ENCODE measurements at regions not wholly inside any gene's neighbourhood (a gene's known extent, or its start where the extent isn't known, plus 50 kb on each side); places are given as distances from the start of the nearest gene placed in this dataset.

DNA sequence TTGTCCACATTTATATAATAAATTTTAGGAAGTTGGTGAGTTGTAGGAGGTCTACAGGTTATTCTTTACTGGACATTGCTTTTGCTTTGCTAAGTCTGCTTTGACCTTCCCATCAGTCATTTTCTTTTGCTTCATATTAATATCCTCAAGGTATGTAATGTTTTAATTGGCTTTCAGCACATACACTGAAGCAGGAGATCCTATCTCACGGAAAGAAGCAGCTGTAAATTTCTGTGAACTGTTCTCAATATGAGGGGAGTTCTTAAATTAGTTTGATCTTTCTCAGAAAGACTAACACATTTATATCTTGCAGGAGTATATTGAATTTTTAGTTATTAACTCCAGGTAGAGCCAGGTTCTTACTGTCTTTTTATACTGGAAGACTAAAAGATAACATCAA lies 856.5 kb downstream of the GATA3 start:
- H3K27ac ChIP-seq (ENCODE audit: low read depth, low read length), result no peak overlapping the region
- H3K27me3 ChIP-seq (ENCODE audit: control insufficient read depth, insufficient read depth, low read length), result no peaks in the 10 kb centered on the region
- POLR2A ChIA-PET, result no interaction called here
- CTCF ChIA-PET, result no interaction called here
- TF ChIP-seq, protein P1, sequence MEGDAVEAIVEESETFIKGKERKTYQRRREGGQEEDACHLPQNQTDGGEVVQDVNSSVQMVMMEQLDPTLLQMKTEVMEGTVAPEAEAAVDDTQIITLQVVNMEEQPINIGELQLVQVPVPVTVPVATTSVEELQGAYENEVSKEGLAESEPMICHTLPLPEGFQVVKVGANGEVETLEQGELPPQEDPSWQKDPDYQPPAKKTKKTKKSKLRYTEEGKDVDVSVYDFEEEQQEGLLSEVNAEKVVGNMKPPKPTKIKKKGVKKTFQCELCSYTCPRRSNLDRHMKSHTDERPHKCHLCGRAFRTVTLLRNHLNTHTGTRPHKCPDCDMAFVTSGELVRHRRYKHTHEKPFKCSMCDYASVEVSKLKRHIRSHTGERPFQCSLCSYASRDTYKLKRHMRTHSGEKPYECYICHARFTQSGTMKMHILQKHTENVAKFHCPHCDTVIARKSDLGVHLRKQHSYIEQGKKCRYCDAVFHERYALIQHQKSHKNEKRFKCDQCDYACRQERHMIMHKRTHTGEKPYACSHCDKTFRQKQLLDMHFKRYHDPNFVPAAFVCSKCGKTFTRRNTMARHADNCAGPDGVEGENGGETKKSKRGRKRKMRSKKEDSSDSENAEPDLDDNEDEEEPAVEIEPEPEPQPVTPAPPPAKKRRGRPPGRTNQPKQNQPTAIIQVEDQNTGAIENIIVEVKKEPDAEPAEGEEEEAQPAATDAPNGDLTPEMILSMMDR (IDR thresholded peaks at IDR 0.05; ENCODE audit: low read depth, low read length), result no peak
- H3K4me3 ChIP-seq (ENCODE audit: low read depth, low read length), result no peak overlapping the region
- DNase-seq (ENCODE audit: low read depth, low spot score), result no peak
- H3K9me3 ChIP-seq (ENCODE audit: control insufficient read depth, insufficient read depth, low read length), result peaks cover 2% of the 10 kb centered on the region; the same call in 1 of the 2 replicates

DNA sequence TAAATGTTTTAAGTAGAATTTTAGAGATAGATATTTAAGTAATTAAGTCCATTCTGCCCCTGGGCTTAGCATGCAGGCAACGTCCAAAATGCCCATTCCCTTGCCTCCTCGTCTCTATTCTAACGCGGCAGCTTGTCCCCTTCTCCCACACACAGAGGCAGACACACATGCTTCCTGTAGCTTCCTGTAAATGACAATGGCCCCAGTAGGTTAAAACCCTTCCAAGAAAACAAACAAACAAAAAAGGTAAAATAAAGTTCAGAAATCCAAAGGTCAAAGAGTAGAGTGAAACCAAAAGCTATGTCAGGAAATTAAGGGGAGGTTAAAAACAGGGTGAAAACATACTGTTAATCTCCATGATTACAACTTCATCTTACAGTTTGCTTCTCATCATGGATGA lies 857.6 kb downstream of the GATA3 start:
- POLR2A ChIA-PET, result no interaction called here

DNA sequence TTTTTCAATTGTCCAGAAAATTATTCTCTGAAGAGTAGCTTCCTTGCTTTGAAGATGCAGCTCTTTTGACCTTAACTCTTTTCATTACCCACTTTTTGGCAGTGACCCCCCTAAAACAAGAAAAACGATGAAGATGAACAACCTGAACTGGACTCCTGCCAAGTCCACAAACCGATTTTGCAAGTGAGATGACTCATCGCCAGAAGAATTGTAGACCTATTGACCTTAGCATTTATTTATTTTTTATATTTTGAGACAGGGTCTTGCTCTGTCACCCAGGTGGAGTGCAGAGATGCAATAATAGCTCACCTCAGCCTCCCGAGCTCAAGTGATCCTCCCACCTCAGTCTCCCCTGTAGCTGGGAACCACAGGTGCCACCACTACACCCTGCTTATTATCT lies 859.2 kb downstream of the GATA3 start:
- POLR2A ChIA-PET, result no interaction called here
- Histone ChIP-seq H3K9me3 (ENCODE audit: control insufficient read depth, insufficient read depth, low read length) (peaks cover 5% of the 10 kb centered on the region; the same call in 1 of the 2 replicates), H3K27ac (ENCODE audit: low read depth, low read length) (no peak overlapping the region), H3K4me3 (ENCODE audit: low read depth, low read length) (no peak overlapping the region), H3K27me3 (ENCODE audit: control insufficient read depth, insufficient read depth, low read length) (no peaks in the 10 kb centered on the region)
- TF ChIP-seq, protein P1 (IDR thresholded peaks at IDR 0.05; ENCODE audit: low read depth, low read length), result no peak
- DNase-seq (ENCODE audit: low read depth, low spot score), result no peak
- CTCF ChIA-PET, result no interaction called here

More for the DNA sequence above, 857.6 kb downstream of the GATA3 start:
- Histone ChIP-seq H3K27ac (ENCODE audit: low read depth, low read length) (no peak overlapping the region), H3K4me3 (ENCODE audit: low read depth, low read length) (no peak overlapping the region), H3K9me3 (ENCODE audit: control insufficient read depth, insufficient read depth, low read length) (peaks cover 2% of the 10 kb centered on the region; the same call in 1 of the 2 replicates), H3K27me3 (ENCODE audit: control insufficient read depth, insufficient read depth, low read length) (no peaks in the 10 kb centered on the region)
- CTCF ChIA-PET, result no interaction called here
- DNase-seq (ENCODE audit: low read depth, low spot score), result no peak
- TF ChIP-seq, protein P1 (IDR thresholded peaks at IDR 0.05; ENCODE audit: low read depth, low read length), result no peak

- no peak overlapping the region for H3K27ac ChIP-seq (ENCODE audit: low read depth, low read length)
- H3K27me3 ChIP-seq (ENCODE audit: control insufficient read depth, insufficient read depth, low read length), result no peaks in the 10 kb centered on the region
- TF ChIP-seq, protein P1 (IDR thresholded peaks at IDR 0.05; ENCODE audit: low read depth, low read length), result no peak
- POLR2A ChIA-PET, result no interaction called here
- no peak for DNase-seq (ENCODE audit: low read depth, low spot score)
- peaks cover 6% of the 10 kb centered on the region for H3K9me3 ChIP-seq (ENCODE audit: control insufficient read depth, insufficient read depth, low read length)
- no peak overlapping the region for H3K4me3 ChIP-seq (ENCODE audit: low read depth, low read length)
- CTCF ChIA-PET, result no interaction called here
Observed at GRCh38 chr10:8919280-8919679, 864.8 kb downstream of the GATA3 start.

DNA sequence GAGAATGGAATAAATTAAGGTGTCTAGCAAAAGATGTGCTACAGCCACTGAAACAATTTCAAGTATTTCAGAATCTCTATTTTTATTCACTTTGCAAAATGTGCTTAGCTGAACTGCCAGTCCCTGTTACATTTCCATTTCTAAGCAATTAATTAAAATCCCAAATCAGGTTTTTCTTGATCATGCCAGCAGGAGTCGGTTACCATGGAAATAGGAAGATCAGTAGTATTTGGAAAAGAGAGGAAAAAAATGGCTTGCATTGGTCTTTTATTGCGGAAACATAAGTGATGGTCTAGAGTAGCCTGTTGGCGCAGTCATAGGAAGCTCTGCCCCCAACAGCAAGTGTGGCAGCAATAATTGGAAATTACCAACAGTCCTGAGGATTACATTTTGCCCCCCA lies 867.1 kb downstream of the GATA3 start:
- CTCF ChIA-PET, result no interaction called here

More for the DNA sequence above, 867.1 kb downstream of the GATA3 start:
- H3K27ac ChIP-seq (ENCODE audit: low read depth, low read length), result no peak overlapping the region
- H3K27me3 ChIP-seq (ENCODE audit: control insufficient read depth, insufficient read depth, low read length), result no peaks in the 10 kb centered on the region
- POLR2A ChIA-PET, result no interaction called here
- no peak overlapping the region for H3K4me3 ChIP-seq (ENCODE audit: low read depth, low read length)
- TF ChIP-seq, protein P1 (IDR thresholded peaks at IDR 0.05; ENCODE audit: low read depth, low read length), result no peak
- DNase-seq (ENCODE audit: low read depth, low spot score), result no peak
- H3K9me3 ChIP-seq (ENCODE audit: control insufficient read depth, insufficient read depth, low read length), result peaks cover 9% of the 10 kb centered on the region

Measured in AG04450 (cell line).